OCI-LY7 (cell line): ENCODE measurements at regions not wholly inside any gene's neighbourhood (a gene's known extent, or its start where the extent isn't known, plus 50 kb on each side); places are given as distances from the start of the nearest gene placed in this dataset.

ENCODE experiments used
- BruUV-seq: library from RNA; stranded (reverse); fragments of 400-500 nt; replicated peaks from 2 replicates; lab custom pipeline; 2021; lab: Mats Ljungman, UMichigan
- CTCF ChIA-PET: fragments of 300-600 bp; sonication (Branson Sonifier 250); formaldehyde crosslinking; loops from one replicate; lab custom pipeline; 2022; ENCODE audit warnings: antibody characterized with exemption; ENCODE audit not compliant: unreplicated experiment; lab: Charles Lee
- POLR2A ChIA-PET: fragments of 300-600 bp; sonication (Branson Sonifier 250); formaldehyde crosslinking; loops from one replicate; lab custom pipeline; 2022; ENCODE audit warnings: antibody characterized with exemption; lab: Charles Lee
- DNase-seq: peaks from one replicate; pipeline ENCODE4 v3.0.0-alpha.2; 2015; ENCODE audit warnings: low spot score
- H2AFZ ChIP-seq: fragments of 200-600 bp; sonication (generic), shearing (Covaris generic); 2 replicates; pipeline ENCODE4 v1.6.1; 2014; ENCODE audit warnings: mild to moderate bottlenecking, antibody characterized with exemption, low read length, moderate library complexity
- H3K27ac ChIP-seq: fragments of 200-600 bp; sonication (generic); 2 replicates; pipeline ENCODE4 v1.5.1; 2014; ENCODE audit warnings: mixed run types, low read depth, mild to moderate bottlenecking, moderate library complexity, low read length, inconsistent platforms; ENCODE audit not compliant: poor library complexity, severe bottlenecking
- H3K36me3 ChIP-seq: fragments of 200-600 bp; sonication (generic); 2 replicates; pipeline ENCODE4 v1.6.1; 2014; ENCODE audit warnings: mild to moderate bottlenecking, antibody characterized with exemption, low read length, moderate library complexity, mixed read lengths; ENCODE audit not compliant: insufficient read depth
- H3K4me1 ChIP-seq: fragments of 200-600 bp; sonication (generic); 2 replicates; pipeline ENCODE4 v1.5.1; 2014; ENCODE audit warnings: mild to moderate bottlenecking, low read length; ENCODE audit not compliant: insufficient read depth, poor library complexity, severe bottlenecking
- H3K4me2 ChIP-seq: fragments of 200-600 bp; sonication (generic); 2 replicates; pipeline ENCODE4 v1.6.1; 2014; ENCODE audit warnings: mild to moderate bottlenecking, low read length
- H3K4me3 ChIP-seq: fragments of 200-600 bp; sonication (generic); 2 replicates; pipeline ENCODE4 v1.5.1; 2014; ENCODE audit warnings: mild to moderate bottlenecking, low read depth, low read length; ENCODE audit not compliant: poor library complexity, severe bottlenecking
- H3K79me2 ChIP-seq: fragments of 200-600 bp; sonication (generic); 2 replicates; pipeline ENCODE4 v1.6.1; 2016; ENCODE audit warnings: low read depth, mild to moderate bottlenecking, low read length, moderate library complexity, mixed read lengths; ENCODE audit not compliant: insufficient read depth
- H3K9me2 ChIP-seq: fragments of 200-600 bp; sonication (generic); 2 replicates; pipeline ENCODE4 v1.6.1; 2016; ENCODE audit warnings: mild to moderate bottlenecking, low read length, mixed read lengths; ENCODE audit not compliant: insufficient read depth
- H3K9me3 ChIP-seq: fragments of 200-600 bp; sonication (generic); 2 replicates; pipeline ENCODE4 v1.6.1; 2014; ENCODE audit warnings: mild to moderate bottlenecking, mixed run types, low read length, mixed read lengths
- H4K20me1 ChIP-seq: fragments of 200-600 bp; sonication (generic); 2 replicates; pipeline ENCODE4 v1.6.1; 2014; ENCODE audit warnings: mild to moderate bottlenecking, antibody characterized with exemption, low read length, moderate library complexity, mixed read lengths; ENCODE audit not compliant: insufficient read depth
- EZH2phosphoT487 ChIP-seq: fragments of 200-600 bp; sonication (generic); IDR thresholded peaks from 2 replicates; pipeline ENCODE4 v1.6.1; 2018; ENCODE audit warnings: low read depth, borderline replicate concordance, mild to moderate bottlenecking, mixed run types, antibody characterized with exemption, low read length, moderate library complexity, mixed read lengths
- intact Hi-C: fragments of 100-400 bp; cut with micrococcal nuclease; formaldehyde crosslinking; loops from one replicate; pipeline ENCODE4 v1.10.0; 2022; ENCODE audit not compliant: unreplicated experiment
- TF ChIP-seq, protein P1 (sequence below): fragments of 200-600 bp; sonication (generic); conservative IDR thresholded peaks from 2 replicates; pipeline ENCODE4 v1.5.1; 2014; ENCODE audit warnings: mild to moderate bottlenecking, antibody characterized with exemption, low read length, moderate library complexity, mixed read lengths

GRCh38 chr7:39811161-39811614 lies 138.9 kb upstream of the CDK13 start:
- Histone ChIP-seq H3K9me2 (no peaks in the 10 kb centered on the region), H3K4me2 (no peak overlapping the region), H3K79me2 (no peaks in the 10 kb centered on the region), H4K20me1 (no peaks in the 10 kb centered on the region), H2AFZ (no peak overlapping the region), H3K9me3 (no peaks in the 10 kb centered on the region), H3K27ac (no peak overlapping the region), H3K36me3 (no peaks in the 10 kb centered on the region), H3K4me1 (no peaks in the 10 kb centered on the region), H3K4me3 (no peak overlapping the region)
- ChIA-PET POLR2A (no interaction called here), CTCF (no interaction called here)
- no peak for TF ChIP-seq EZH2phosphoT487
- TF ChIP-seq, protein P1, sequence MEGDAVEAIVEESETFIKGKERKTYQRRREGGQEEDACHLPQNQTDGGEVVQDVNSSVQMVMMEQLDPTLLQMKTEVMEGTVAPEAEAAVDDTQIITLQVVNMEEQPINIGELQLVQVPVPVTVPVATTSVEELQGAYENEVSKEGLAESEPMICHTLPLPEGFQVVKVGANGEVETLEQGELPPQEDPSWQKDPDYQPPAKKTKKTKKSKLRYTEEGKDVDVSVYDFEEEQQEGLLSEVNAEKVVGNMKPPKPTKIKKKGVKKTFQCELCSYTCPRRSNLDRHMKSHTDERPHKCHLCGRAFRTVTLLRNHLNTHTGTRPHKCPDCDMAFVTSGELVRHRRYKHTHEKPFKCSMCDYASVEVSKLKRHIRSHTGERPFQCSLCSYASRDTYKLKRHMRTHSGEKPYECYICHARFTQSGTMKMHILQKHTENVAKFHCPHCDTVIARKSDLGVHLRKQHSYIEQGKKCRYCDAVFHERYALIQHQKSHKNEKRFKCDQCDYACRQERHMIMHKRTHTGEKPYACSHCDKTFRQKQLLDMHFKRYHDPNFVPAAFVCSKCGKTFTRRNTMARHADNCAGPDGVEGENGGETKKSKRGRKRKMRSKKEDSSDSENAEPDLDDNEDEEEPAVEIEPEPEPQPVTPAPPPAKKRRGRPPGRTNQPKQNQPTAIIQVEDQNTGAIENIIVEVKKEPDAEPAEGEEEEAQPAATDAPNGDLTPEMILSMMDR, result no peak
- intact Hi-C loops, result no loop called here
- no peak for DNase-seq
- no TSS peak for BruUV-seq

GRCh38 chr7:39816462-39817060 lies 133.5 kb upstream of the CDK13 start:
- Histone ChIP-seq H3K36me3 (no peaks in the 10 kb centered on the region), H3K27ac (no peak overlapping the region), H4K20me1 (no peaks in the 10 kb centered on the region), H3K9me3 (no peaks in the 10 kb centered on the region), H3K4me1 (no peaks in the 10 kb centered on the region), H3K9me2 (no peaks in the 10 kb centered on the region), H3K4me3 (no peak overlapping the region), H3K79me2 (no peaks in the 10 kb centered on the region), H3K4me2 (no peak overlapping the region), H2AFZ (no peak overlapping the region)
- no peak for TF ChIP-seq EZH2phosphoT487
- ChIA-PET POLR2A (interaction anchor here (0.5 to 0.8 kb wide), 2 partner anchors 9 to 173 kb away, joined by 3 to 4 read pairs; no protein-coding TSS in a partner anchor), CTCF (no interaction called here)
- BruUV-seq, result no TSS peak
- DNase-seq, result no peak
- intact Hi-C loops, result no loop called here

GRCh38 chr7:39819514-39819913 lies 130.5 kb upstream of the CDK13 start:
- no peaks in the 10 kb centered on the region for H4K20me1 ChIP-seq
- no peaks in the 10 kb centered on the region for H3K4me1 ChIP-seq
- H3K4me2 ChIP-seq, result no peak overlapping the region
- H3K9me3 ChIP-seq, result no peaks in the 10 kb centered on the region
- no peaks in the 10 kb centered on the region for H3K9me2 ChIP-seq
- H3K79me2 ChIP-seq, result no peaks in the 10 kb centered on the region
- no peak for DNase-seq
- no peaks in the 10 kb centered on the region for H3K36me3 ChIP-seq
- BruUV-seq, result no TSS peak
- TF ChIP-seq EZH2phosphoT487, result no peak
- TF ChIP-seq, protein P1, result no peak
- ChIA-PET POLR2A (interaction anchor here (0.6 to 0.9 kb wide), 3 partner anchors 10 to 419 kb away, joined by 3 to 8 read pairs (median 3); no protein-coding TSS in a partner anchor), CTCF (no interaction called here)
- intact Hi-C loops, result no loop called here
- H3K27ac ChIP-seq, result no peak overlapping the region
- no peak overlapping the region for H2AFZ ChIP-seq
- no peak overlapping the region for H3K4me3 ChIP-seq
